ENCODE measurements at regions not wholly inside any gene's neighbourhood (a gene's known extent, or its start where the extent isn't known, plus 50 kb on each side); places are given as distances from the start of the nearest gene placed in this dataset.

DNA sequence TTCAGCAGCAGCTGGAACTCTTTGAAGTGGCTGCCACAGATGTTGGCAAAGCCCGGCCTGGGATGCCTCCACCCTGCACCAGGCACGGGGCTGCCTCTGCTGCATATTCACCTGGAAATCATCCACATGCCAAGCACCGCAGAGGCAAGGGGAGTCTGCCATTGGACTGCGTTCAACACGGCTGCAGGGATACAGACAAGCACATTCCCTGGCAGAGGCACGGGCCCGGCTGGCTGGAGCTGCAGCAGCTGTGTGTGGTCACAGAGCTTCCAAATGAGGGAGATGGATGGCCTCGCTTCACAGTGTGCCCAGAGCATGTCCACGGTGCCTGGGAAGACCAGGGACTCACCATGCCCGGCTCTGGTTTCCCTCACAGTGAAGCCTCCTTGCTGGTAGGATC lies 1378.9 kb downstream of the TBC1D22A start:
- ATAC-seq (no peak), DNase-seq (no peak)
- Histone ChIP-seq H3K4me1 (no peaks in the 10 kb centered on the region), H3K36me3 (no peaks in the 10 kb centered on the region), H3K27me3 (peaks cover 0 to 25% (median 0%) of the 10 kb centered on the region in 9 donors), H3K4me3 (no peak overlapping the region), H3K9me3 (no peaks in the 10 kb centered on the region), H3K27ac (no peak overlapping the region)
- WGBS, 4 donors, result 54 to 83% (median 66%) methylated on average over 1 to 10 of the region's 10 CpGs
- TF ChIP-seq POLR2A (IDR thresholded peaks at IDR 0.05), result no peak
- TF ChIP-seq, protein P1, sequence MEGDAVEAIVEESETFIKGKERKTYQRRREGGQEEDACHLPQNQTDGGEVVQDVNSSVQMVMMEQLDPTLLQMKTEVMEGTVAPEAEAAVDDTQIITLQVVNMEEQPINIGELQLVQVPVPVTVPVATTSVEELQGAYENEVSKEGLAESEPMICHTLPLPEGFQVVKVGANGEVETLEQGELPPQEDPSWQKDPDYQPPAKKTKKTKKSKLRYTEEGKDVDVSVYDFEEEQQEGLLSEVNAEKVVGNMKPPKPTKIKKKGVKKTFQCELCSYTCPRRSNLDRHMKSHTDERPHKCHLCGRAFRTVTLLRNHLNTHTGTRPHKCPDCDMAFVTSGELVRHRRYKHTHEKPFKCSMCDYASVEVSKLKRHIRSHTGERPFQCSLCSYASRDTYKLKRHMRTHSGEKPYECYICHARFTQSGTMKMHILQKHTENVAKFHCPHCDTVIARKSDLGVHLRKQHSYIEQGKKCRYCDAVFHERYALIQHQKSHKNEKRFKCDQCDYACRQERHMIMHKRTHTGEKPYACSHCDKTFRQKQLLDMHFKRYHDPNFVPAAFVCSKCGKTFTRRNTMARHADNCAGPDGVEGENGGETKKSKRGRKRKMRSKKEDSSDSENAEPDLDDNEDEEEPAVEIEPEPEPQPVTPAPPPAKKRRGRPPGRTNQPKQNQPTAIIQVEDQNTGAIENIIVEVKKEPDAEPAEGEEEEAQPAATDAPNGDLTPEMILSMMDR (IDR thresholded peaks at IDR 0.05), result no peak
- intact Hi-C loops (cut with DNase I), result loop anchor here in 1 of 10 donors (10.0 kb wide), 1 partner anchor 194 kb away; no protein-coding TSS in a partner anchor

DNA sequence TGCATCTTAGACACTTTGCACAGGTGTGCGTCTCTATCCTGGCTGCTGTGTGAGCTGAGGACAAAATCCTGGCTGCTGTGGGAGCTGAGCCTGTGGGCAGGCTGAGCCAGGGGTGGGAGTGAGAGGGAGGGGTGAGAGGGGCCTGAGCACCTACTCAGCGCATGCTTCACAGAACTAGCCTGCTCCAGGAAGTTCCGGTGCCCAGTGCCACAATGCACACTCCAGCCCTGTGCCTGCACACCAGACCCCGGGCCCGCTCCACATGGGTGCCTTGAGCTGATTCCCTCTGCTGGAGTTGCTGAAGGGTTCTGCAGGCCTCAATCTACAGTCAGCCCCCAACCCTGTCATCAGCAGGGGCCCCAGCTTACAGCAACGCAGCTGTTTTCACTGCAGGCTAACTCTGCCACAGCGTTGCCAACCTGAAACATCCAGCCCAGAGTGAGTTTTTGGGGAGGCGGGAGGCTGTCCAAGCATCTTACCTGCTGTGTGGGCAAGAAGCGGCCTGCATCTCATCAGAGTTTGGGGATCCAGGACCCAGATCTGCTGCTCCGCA lies 1377.9 kb downstream of the TBC1D22A start:
- intact Hi-C loops (cut with DNase I), result loop anchor here in 1 of 10 donors (10.0 kb wide), 1 partner anchor 194 kb away; no protein-coding TSS in a partner anchor
- H3K27me3 ChIP-seq, result peaks cover 0 to 17% (median 0%) of the 10 kb centered on the region in 9 donors
- 68 to 82% (median 75%) methylated on average over 6 to 10 of the region's 10 CpGs for WGBS, 4 donors
- no peaks in the 10 kb centered on the region for H3K4me1 ChIP-seq
- no peaks in the 10 kb centered on the region for H3K9me3 ChIP-seq
- no peak overlapping the region for H3K27ac ChIP-seq
- no peaks in the 10 kb centered on the region for H3K36me3 ChIP-seq
- DNase-seq (no peak), ATAC-seq (peak in 1 of 4 donors; percentile 27)
- no peak overlapping the region for H3K4me3 ChIP-seq
- TF ChIP-seq, protein P1 (IDR thresholded peaks at IDR 0.05), result no peak
- TF ChIP-seq POLR2A (IDR thresholded peaks at IDR 0.05), result no peak

DNA sequence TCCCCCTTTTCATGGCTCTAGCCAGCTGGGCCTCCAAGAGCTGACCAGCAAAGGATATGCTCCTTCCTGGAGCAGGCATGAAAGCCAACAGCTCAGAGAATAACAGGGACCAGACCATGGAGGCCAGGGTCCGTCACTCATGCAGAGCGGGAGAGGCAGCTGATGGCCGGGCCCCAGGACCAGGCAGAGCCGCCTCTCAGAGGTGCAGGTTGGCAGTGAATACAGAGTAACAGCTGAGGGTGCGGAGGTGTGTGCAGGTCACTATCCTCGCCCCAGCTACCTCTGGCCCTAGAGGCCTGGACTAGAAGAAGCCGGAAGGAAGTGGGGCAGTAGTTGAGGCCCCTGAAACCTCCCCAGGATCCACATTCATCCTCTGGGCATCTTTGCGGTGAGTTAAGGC lies 1377.3 kb downstream of the TBC1D22A start:
- DNase-seq (no peak), ATAC-seq (peak in 1 of 4 donors; percentile 23)
- H3K9me3 ChIP-seq, result no peaks in the 10 kb centered on the region
- no peak overlapping the region for H3K4me3 ChIP-seq
- no peak for TF ChIP-seq POLR2A (IDR thresholded peaks at IDR 0.05)
- TF ChIP-seq, protein P1 (IDR thresholded peaks at IDR 0.05), result no peak
- H3K4me1 ChIP-seq, result no peaks in the 10 kb centered on the region
- intact Hi-C loops (cut with DNase I), result loop anchor here in 1 of 10 donors (10.0 kb wide), 1 partner anchor 195 kb away; no protein-coding TSS in a partner anchor
- H3K27me3 ChIP-seq, result peaks cover 0 to 14% (median 0%) of the 10 kb centered on the region in 9 donors
- 79 to 91% (median 84%) methylated on average over 5 to 8 of the region's 8 CpGs for WGBS, 4 donors
- H3K36me3 ChIP-seq, result no peaks in the 10 kb centered on the region
- no peak overlapping the region for H3K27ac ChIP-seq

DNA sequence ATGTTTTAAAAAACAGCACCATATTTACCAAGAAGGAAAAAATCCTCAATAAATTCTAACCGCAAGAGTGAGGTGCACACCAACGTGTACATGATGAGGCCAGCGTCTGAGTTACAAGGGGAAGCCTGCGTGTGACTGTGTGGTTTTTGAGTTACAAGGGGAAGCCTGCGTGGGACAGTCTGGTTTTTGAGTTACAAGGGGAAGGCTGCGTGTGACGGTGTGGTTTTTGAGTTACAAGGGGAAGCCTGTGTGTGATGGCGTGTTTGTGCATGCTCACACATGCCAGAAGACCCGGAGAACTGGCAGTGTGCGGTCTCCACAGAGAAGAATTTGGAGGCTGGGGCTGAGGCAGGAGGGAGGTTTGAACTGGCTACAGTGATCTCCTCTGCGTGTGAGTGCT lies 1376.4 kb downstream of the TBC1D22A start:
- TF ChIP-seq POLR2A (IDR thresholded peaks at IDR 0.05), result no peak
- TF ChIP-seq, protein P1 (IDR thresholded peaks at IDR 0.05), result no peak
- Histone ChIP-seq H3K27ac (no peak overlapping the region), H3K4me3 (no peak overlapping the region), H3K9me3 (peaks cover 0 to 9% (median 0%) of the 10 kb centered on the region in 12 donors), H3K4me1 (no peaks in the 10 kb centered on the region), H3K27me3 (peaks cover 0 to 16% (median 0%) of the 10 kb centered on the region in 9 donors), H3K36me3 (no peaks in the 10 kb centered on the region)
- WGBS, 4 donors, result 70 to 88% (median 83%) methylated on average over 11 of the region's 11 CpGs
- ATAC-seq (no peak), DNase-seq (no peak)
- intact Hi-C loops (cut with DNase I), result no loop called here

All from heart left ventricle (tissue), 16 donors.